ENCODE measurements at regions not wholly inside any gene's neighbourhood (a gene's known extent, or its start where the extent isn't known, plus 50 kb on each side); places are given as distances from the start of the nearest gene placed in this dataset.

DNA sequence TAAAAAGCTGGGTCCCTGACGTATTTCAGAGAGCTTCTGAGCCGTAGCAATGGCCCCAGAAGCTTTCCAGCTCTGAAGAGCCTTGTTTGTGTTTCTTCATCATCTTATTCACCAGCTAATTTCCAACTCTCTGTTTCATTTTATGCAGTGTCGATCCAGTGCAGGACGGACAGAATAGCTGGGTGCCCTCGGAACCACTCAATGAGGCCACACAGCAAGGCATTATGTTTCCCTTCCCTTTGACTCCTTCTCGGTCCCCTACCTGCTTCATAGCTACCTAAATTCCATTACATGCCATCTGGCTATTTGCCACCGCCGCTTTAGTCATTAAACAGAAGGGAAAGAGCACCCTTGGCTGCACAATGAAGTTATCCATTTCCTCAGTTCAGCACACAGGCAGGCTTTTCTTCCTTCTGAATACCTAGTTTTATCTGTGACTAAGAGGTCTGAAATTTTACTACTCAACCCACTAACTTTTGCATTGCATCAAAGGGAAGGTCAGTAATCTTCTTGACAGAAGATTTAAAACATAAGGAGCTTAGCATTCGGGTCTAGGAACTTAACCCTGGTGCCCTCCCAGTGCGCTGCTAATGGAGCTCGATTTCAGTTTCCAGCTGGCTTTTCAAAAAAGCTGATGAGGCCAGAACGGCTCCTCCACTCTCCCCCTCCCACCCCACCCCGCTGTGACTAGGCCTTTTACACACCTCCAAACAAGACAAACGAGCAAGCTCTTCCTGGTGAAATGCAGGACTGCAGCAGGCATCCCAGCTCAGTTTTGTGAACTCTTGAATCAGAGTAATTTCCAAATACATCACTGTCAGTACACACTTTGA lies 176.8 kb downstream of the GXYLT1 start:
- TF ChIP-seq, protein P1, sequence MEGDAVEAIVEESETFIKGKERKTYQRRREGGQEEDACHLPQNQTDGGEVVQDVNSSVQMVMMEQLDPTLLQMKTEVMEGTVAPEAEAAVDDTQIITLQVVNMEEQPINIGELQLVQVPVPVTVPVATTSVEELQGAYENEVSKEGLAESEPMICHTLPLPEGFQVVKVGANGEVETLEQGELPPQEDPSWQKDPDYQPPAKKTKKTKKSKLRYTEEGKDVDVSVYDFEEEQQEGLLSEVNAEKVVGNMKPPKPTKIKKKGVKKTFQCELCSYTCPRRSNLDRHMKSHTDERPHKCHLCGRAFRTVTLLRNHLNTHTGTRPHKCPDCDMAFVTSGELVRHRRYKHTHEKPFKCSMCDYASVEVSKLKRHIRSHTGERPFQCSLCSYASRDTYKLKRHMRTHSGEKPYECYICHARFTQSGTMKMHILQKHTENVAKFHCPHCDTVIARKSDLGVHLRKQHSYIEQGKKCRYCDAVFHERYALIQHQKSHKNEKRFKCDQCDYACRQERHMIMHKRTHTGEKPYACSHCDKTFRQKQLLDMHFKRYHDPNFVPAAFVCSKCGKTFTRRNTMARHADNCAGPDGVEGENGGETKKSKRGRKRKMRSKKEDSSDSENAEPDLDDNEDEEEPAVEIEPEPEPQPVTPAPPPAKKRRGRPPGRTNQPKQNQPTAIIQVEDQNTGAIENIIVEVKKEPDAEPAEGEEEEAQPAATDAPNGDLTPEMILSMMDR (conservative IDR thresholded peaks at IDR 0.05; ENCODE audit: low read depth, low read length): no peak
- TF ChIP-seq EZH2phosphoT487 (IDR thresholded peaks at IDR 0.05; ENCODE audit: borderline replicate concordance, low read length) (no peak), EZH2 (IDR thresholded peaks at IDR 0.05; ENCODE audit: low read length, unreplicated experiment) (no peak)

Data from PC-3 (cell line).